ENCODE measurements at regions not wholly inside any gene's neighbourhood (a gene's known extent, or its start where the extent isn't known, plus 50 kb on each side); places are given as distances from the start of the nearest gene placed in this dataset.

GRCh38 chr3:22063500-22063899 is 312.5 kb upstream of the ZNF385D start:
- TF ChIP-seq, protein P1, sequence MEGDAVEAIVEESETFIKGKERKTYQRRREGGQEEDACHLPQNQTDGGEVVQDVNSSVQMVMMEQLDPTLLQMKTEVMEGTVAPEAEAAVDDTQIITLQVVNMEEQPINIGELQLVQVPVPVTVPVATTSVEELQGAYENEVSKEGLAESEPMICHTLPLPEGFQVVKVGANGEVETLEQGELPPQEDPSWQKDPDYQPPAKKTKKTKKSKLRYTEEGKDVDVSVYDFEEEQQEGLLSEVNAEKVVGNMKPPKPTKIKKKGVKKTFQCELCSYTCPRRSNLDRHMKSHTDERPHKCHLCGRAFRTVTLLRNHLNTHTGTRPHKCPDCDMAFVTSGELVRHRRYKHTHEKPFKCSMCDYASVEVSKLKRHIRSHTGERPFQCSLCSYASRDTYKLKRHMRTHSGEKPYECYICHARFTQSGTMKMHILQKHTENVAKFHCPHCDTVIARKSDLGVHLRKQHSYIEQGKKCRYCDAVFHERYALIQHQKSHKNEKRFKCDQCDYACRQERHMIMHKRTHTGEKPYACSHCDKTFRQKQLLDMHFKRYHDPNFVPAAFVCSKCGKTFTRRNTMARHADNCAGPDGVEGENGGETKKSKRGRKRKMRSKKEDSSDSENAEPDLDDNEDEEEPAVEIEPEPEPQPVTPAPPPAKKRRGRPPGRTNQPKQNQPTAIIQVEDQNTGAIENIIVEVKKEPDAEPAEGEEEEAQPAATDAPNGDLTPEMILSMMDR (IDR thresholded peaks at IDR 0.05; ENCODE audit: insufficient read depth, low read length, poor library complexity, severe bottlenecking), result no peak
- TF ChIP-seq EZH2phosphoT487 (conservative IDR thresholded peaks at IDR 0.05; ENCODE audit: low read length), result no peak
